Activated naive CD4-positive, alpha-beta T cell treated with anti-CD3 and anti-CD28 coated beads, Interleukin-2, amount 50 U/mL, for 72 hours (primary cell): ENCODE measurements at regions not wholly inside any gene's neighbourhood (a gene's known extent, or its start where the extent isn't known, plus 50 kb on each side); places are given as distances from the start of the nearest gene placed in this dataset.
"Not testable (repeated sequence)": the region's sequence is repeated elsewhere in the genome, so short reads cannot be mapped to it uniquely, and the experiment has no call there.

Experiments used
- ATAC-seq, 2 donors: fragments of 150-1000 bp; cut with Tn5 transposase; 2 replicates each; pipeline ENCODE4 v1.10.0; 2021; ENCODE audit warnings: mild to moderate bottlenecking in 2 of 2, moderate library complexity in 2 of 2
- DNase-seq, 2 donors: peaks; one replicate each; pipeline ENCODE4 v3.0.0; 2021 to 2022; ENCODE audit warnings: low spot score in 2 of 2
- H3K27ac Mint-ChIP-seq, 2 donors: one replicate each; pipeline ENCODE4 v1.8.0; 2022; ENCODE audit warnings: mild to moderate bottlenecking in 2 of 2, mixed read lengths in 2 of 2
- H3K36me3 Mint-ChIP-seq, 2 donors: one replicate each; pipeline ENCODE4 v1.8.0; 2022; ENCODE audit warnings: mixed read lengths in 2 of 2
- H3K9me3 Mint-ChIP-seq, 2 donors: one replicate each; pipeline ENCODE4 v1.8.0; 2022; ENCODE audit warnings: mixed read lengths in 2 of 2

GRCh38 chr14:40954448-40955130 lies 652.1 kb upstream of the LRFN5 start:
- H3K36me3 Mint-ChIP-seq, H3K27ac Mint-ChIP-seq, DNase-seq, ATAC-seq: not testable (repeated sequence)
- H3K9me3 Mint-ChIP-seq = peaks cover 9 to 12% of the 10 kb centered on the region in 2 donors

- no peak for DNase-seq
- H3K27ac Mint-ChIP-seq = no peak overlapping the region
- ATAC-seq = no peak
- no peaks in the 10 kb centered on the region for H3K36me3 Mint-ChIP-seq
- peaks cover 5 to 9% of the 10 kb centered on the region in 2 donors for H3K9me3 Mint-ChIP-seq
Measured at GRCh38 chr14:40944521-40944920, 662.2 kb upstream of the LRFN5 start.

GRCh38 chr14:40936861-40937260 lies 669.8 kb upstream of the LRFN5 start:
- no peak overlapping the region for H3K27ac Mint-ChIP-seq

GRCh38 chr14:40920380-40920779 lies 686.3 kb upstream of the LRFN5 start:
- H3K27ac Mint-ChIP-seq = no peak overlapping the region
- H3K9me3 Mint-ChIP-seq = no peaks in the 10 kb centered on the region
- ATAC-seq = no peak
- no peak for DNase-seq
- H3K36me3 Mint-ChIP-seq = no peaks in the 10 kb centered on the region

More at GRCh38 chr14:40936861-40937260, 669.8 kb upstream of the LRFN5 start:
- Mint-ChIP-seq H3K36me3 (no peaks in the 10 kb centered on the region), H3K9me3 (peaks cover 5% of the 10 kb centered on the region in 2 donors)
- no peak for DNase-seq
- no peak for ATAC-seq

GRCh38 chr14:40911141-40911540 lies 695.5 kb upstream of the LRFN5 start:
- Mint-ChIP-seq H3K27ac (no peak overlapping the region), H3K9me3 (peaks cover 0 to 4% of the 10 kb centered on the region in 2 donors), H3K36me3 (no peaks in the 10 kb centered on the region)
- DNase-seq (no peak), ATAC-seq (no peak)

- ATAC-seq = no peak
- Mint-ChIP-seq H3K9me3 (peaks cover 0 to 4% of the 10 kb centered on the region in 2 donors), H3K36me3 (no peaks in the 10 kb centered on the region), H3K27ac (no peak overlapping the region)
- DNase-seq = no peak
Measured at GRCh38 chr14:40909906-40910305, 696.8 kb upstream of the LRFN5 start.

GRCh38 chr14:40903709-40904108 lies 703.0 kb upstream of the LRFN5 start:
- DNase-seq (no peak), ATAC-seq (no peak)
- Mint-ChIP-seq H3K9me3 (peaks cover 0 to 4% of the 10 kb centered on the region in 2 donors), H3K27ac (no peak overlapping the region), H3K36me3 (peaks cover 0 to 2% of the 10 kb centered on the region in 2 donors)

- no peak overlapping the region for H3K27ac Mint-ChIP-seq
- ATAC-seq = no peak
- no peak for DNase-seq
- peaks cover 0 to 5% of the 10 kb centered on the region in 2 donors for H3K36me3 Mint-ChIP-seq
- peaks cover 5 to 6% of the 10 kb centered on the region in 2 donors for H3K9me3 Mint-ChIP-seq
Measured at GRCh38 chr14:40899435-40899834, 707.2 kb upstream of the LRFN5 start.

- ATAC-seq = no peak
- DNase-seq = no peak
- H3K36me3 Mint-ChIP-seq = peaks cover 0 to 5% of the 10 kb centered on the region in 2 donors
- H3K9me3 Mint-ChIP-seq = peaks cover 6 to 10% of the 10 kb centered on the region in 2 donors
- H3K27ac Mint-ChIP-seq = no peak overlapping the region
Measured at GRCh38 chr14:40894846-40895245, 711.8 kb upstream of the LRFN5 start.

- Mint-ChIP-seq H3K9me3 (peaks cover 0 to 5% of the 10 kb centered on the region in 2 donors), H3K36me3 (no peaks in the 10 kb centered on the region), H3K27ac (no peak overlapping the region)
- ATAC-seq (no peak), DNase-seq (no peak)
Measured at GRCh38 chr14:40889126-40889525, 717.5 kb upstream of the LRFN5 start.

- no peak for ATAC-seq
Measured at GRCh38 chr14:40887912-40888311, 718.8 kb upstream of the LRFN5 start.

GRCh38 chr14:40870252-40870651 lies 736.4 kb upstream of the LRFN5 start:
- no peak for DNase-seq
- ATAC-seq = no peak
- H3K9me3 Mint-ChIP-seq = no peaks in the 10 kb centered on the region
- H3K27ac Mint-ChIP-seq = no peak overlapping the region
- no peaks in the 10 kb centered on the region for H3K36me3 Mint-ChIP-seq

More at GRCh38 chr14:40887912-40888311, 718.8 kb upstream of the LRFN5 start:
- Mint-ChIP-seq H3K9me3 (peaks cover 0 to 5% of the 10 kb centered on the region in 2 donors), H3K36me3 (no peaks in the 10 kb centered on the region), H3K27ac (no peak overlapping the region)
- DNase-seq = no peak

GRCh38 chr14:40859055-40859454 lies 747.6 kb upstream of the LRFN5 start:
- no peak for ATAC-seq
- H3K27ac Mint-ChIP-seq = no peak overlapping the region
- no peak for DNase-seq
- H3K9me3 Mint-ChIP-seq = peaks cover 5 to 7% of the 10 kb centered on the region in 2 donors
- peaks cover 4 to 6% of the 10 kb centered on the region in 2 donors for H3K36me3 Mint-ChIP-seq

- no peak for ATAC-seq
- no peak for DNase-seq
- Mint-ChIP-seq H3K9me3 (peaks cover 3 to 5% of the 10 kb centered on the region in 2 donors), H3K27ac (no peak overlapping the region), H3K36me3 (no peaks in the 10 kb centered on the region)
Measured at GRCh38 chr14:40855343-40855742, 751.3 kb upstream of the LRFN5 start.

- DNase-seq (no peak), ATAC-seq (no peak)
Measured at GRCh38 chr14:40850191-40850590, 756.5 kb upstream of the LRFN5 start.

GRCh38 chr14:40847480-40847879 lies 759.2 kb upstream of the LRFN5 start:
- Mint-ChIP-seq H3K27ac (no peak overlapping the region), H3K36me3 (no peaks in the 10 kb centered on the region), H3K9me3 (no peaks in the 10 kb centered on the region)
- ATAC-seq (no peak), DNase-seq (no peak)

More at GRCh38 chr14:40850191-40850590, 756.5 kb upstream of the LRFN5 start:
- H3K36me3 Mint-ChIP-seq = no peaks in the 10 kb centered on the region
- no peak overlapping the region for H3K27ac Mint-ChIP-seq
- H3K9me3 Mint-ChIP-seq = no peaks in the 10 kb centered on the region

- no peaks in the 10 kb centered on the region for H3K36me3 Mint-ChIP-seq
- H3K27ac Mint-ChIP-seq = no peak overlapping the region
- DNase-seq (no peak), ATAC-seq (no peak)
- peaks cover 0 to 5% of the 10 kb centered on the region in 2 donors for H3K9me3 Mint-ChIP-seq
Measured at GRCh38 chr14:40842816-40843215, 763.9 kb upstream of the LRFN5 start.

- no peak for DNase-seq
- Mint-ChIP-seq H3K9me3 (peaks cover 0 to 5% of the 10 kb centered on the region in 2 donors), H3K36me3 (no peaks in the 10 kb centered on the region), H3K27ac (no peak overlapping the region)
- ATAC-seq = no peak
Measured at GRCh38 chr14:40841886-40842285, 764.8 kb upstream of the LRFN5 start.
